HG02759 (cell line): ENCODE measurements at regions not wholly inside any gene's neighbourhood (a gene's known extent, or its start where the extent isn't known, plus 50 kb on each side); places are given as distances from the start of the nearest gene placed in this dataset.

ENCODE experiments used
- ATAC-seq: cut with Tn5 transposase; IDR thresholded peaks from one replicate; pipeline ENCODE4 v1.9.1; 2021; ENCODE audit warnings: mild to moderate bottlenecking, moderate library complexity; ENCODE audit not compliant: unreplicated experiment

DNA sequence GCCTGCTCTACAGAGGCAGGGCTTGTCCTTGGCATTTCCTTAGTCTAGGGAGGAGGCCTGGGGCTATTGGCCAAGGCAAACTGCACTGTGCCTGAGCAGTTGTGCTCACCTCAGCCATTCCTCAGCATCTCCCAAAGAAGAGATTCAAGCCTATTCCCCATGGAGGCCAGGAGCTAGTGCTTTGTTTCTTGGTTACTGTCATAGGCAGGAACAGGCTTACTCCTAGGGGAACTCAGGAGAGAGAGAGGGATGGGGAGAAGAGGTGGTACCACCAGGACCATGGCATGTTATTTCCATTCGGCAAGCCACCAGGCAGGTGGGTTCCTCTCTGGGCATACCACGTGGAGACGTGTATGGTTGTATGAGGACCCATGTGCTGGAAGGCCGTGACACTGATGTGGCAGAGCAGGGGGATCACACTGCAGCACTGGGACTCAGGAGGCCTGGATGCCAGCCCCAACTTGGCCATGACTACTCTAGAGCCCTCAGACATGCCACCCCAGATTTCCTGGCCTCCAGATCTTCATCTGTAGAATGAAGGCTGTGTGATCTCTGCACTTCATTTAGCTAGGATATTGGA lies 233.7 kb downstream of the LOXHD1 start:
- ATAC-seq: no peak

DNA sequence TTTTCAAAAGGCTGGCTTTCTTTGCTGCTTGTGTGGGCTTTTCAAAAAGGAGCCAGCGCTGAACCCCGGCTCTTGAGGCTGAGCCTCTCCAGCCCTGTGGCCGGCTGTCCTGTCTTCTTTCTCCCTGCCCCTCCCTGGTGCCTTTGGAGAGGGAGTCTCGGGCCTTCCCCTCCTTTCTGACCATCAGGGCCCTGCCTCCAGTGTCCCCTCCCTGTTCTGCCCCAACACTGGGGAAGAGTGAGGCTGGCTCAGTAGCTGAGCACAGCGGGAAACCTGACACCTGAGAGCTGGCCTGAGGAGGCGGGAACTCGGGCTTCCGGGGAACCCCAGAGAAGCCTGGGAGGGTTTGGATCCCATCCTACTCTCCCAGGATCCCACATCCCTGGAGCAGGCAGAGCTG lies 232.1 kb downstream of the LOXHD1 start:
- no peak for ATAC-seq

DNA sequence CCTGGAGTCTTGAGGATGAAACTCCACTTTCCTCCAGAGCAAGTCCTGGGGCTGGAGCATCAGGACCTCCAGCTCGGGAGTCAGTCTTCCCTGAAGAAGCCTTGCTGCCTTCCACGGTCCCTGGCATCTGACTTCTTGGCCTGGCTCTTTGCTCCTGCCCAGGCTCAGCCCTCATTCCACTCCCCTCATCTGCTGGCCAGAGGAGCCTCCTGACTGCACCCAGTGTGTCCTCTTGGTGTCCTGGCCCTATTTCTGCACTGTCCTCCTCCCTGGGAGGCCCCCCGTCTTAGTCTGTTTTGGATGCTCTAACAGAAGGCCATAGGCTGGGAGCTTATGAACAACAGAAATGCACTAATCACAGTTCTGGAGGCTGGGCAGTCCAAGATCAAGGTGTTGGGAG lies 231.5 kb downstream of the LOXHD1 start:
- ATAC-seq: no peak

DNA sequence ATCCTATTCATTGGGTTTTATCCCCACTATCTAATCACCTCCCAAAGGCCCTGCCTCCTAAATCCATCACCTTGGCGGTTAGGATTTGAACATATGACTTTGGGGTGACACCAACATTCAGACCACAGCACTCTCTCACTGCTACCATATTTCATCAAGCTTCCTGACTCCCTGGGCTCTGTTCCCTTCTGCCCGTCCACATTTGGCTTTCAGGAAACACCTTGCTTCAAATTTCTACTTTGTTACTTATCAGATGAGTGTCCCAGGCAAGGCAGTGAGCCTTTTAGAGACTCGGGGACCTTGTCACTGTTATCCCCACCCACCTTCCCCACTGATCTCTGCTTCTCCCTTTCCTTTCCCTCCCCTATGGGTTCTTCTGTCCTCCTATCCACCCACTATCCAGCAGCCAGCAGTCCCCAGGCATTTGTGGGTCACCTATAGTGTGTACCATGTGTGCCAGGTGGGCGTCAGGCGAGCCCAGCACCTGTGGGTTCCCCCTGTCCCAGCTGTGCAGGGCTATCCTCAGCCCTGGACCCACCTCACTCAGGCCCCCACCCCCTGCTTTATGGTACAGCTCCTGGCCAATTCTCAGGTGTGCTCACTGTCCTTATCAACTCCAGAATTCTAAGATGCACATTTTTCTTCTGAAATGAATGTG lies 230.9 kb downstream of the LOXHD1 start:
- ATAC-seq: no peak

DNA sequence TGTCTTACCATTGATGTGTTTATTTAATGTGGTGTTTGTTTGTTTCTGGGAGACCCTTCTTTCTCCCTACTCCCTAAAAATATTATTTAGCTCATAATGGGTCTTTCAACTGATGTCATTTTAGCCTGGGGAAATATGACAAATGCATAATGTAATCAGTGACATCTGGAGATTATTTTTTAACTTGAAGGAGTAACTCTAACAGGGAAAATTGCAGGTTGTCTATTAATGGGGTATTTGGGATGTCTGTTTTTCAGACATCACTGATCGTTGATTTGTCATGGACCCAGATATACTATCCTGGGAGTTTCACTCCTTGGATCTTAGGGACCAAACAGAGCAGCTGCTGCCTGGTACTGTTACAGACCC lies 230.4 kb downstream of the LOXHD1 start:
- ATAC-seq: no peak
